Kidney glomerular epithelial cell (primary cell): ENCODE measurements at regions not wholly inside any gene's neighbourhood (a gene's known extent, or its start where the extent isn't known, plus 50 kb on each side); places are given as distances from the start of the nearest gene placed in this dataset.

Experiments used
- DNase-seq: peaks from one replicate; lab custom pipeline; 2025; lab: John Stamatoyannopoulos, UW

DNA sequence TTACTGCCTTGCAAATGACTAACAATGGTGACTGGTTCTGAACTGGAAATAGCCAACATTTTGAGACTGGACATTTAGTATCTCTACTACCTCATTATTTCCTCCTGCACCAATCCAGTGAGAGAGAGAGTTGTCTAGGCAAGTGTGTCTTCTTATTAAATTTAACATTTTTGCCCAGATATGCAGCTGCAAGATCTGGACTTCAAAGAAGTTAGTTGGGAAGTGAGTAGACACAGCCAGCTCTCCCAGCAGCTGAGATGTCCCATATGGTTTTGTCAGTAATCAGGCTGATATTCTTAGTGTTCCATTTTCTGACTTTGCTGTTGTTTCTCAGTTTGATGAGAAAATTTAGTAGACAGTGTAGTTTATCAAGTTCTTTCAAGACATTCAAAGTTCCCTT, 1778.8 kb upstream of the CDH6 start:
- DNase-seq, result no peak

GRCh38 chr5:29412979-29413378, 1780.5 kb upstream of the CDH6 start:
- no peak for DNase-seq

DNA sequence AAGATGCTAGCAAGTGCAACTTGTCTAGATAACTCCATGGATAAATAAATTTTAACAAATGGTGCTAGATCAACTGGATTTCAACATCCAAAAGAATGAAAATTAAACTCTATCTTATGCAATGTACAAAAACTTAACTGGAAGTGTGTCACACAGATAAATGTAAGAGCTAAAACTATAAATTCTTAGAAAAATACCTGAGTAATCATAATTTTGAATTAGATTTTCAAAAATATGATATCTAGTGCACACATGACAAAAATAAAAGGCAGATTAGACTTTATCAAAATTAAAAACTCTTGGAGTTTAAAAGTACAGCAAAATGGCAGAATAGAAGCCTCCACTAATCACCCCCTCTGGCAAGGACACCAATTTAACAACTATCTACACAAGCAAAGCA, 1791.2 kb upstream of the CDH6 start:
- DNase-seq, result no peak

DNA sequence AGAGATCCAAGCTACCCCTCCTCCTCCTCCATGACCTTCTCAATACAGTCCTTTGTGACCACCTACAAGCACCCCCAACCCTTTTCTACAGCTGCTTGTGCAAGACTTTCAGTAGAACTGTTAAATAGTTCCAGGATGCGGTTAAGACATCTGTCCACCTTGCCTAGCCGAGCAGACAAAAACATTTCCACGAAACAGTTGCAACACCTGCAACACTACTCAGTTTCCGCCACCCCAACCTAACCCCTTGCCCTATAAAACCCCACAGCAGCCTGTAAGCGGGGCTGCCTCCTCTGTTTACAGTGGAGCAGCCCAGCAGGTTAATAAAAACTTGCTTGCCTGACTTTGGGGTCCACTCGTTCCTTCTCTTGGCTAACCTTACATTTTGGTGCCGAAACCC, 1803.5 kb upstream of the CDH6 start:
- no peak for DNase-seq

- no peak for DNase-seq
These were observed 1806.1 kb upstream of the CDH6 start for GRCh38 chr5:29387384-29387783.

DNA sequence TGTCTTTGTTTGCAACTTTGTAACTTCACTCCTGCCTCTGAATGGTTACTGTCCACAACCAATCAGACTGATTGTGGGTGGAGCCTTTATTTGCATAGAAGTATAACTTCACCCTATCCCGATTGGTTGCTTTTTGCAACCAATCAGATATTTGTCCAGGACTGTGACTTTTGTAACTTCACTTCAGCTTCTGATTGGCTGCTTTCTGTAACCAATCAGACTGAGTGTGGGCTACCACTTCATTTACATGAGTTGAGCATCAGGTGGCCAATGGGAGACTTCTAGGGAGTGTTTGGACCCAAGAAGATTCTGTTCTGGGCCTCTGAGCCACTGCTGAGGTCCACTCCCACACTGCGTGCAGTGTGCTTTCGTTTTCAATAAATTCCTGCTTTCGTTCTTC, 1810.7 kb upstream of the CDH6 start:
- DNase-seq, result no peak

DNA sequence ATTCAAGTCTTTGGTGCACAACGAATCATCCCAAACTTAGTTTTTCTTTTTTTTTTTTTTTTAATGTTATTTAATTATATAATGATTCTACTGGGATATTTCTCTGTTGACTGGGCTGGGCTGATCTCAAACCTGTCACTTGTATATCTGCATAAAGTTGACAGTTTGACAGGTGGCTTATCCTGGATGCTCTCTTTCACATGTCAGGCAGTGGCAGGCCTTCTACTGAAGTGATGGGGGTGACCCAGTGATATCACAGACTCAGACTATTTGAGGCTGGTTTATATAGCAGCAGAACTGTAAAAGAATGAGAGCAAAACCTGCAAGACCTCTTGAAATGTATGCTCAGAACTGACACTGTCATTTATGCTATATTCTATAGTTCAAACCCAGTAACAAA, 1813.5 kb upstream of the CDH6 start:
- no peak for DNase-seq

- no peak for DNase-seq
These were observed 1813.9 kb upstream of the CDH6 start for GRCh38 chr5:29379619-29380018.

DNA sequence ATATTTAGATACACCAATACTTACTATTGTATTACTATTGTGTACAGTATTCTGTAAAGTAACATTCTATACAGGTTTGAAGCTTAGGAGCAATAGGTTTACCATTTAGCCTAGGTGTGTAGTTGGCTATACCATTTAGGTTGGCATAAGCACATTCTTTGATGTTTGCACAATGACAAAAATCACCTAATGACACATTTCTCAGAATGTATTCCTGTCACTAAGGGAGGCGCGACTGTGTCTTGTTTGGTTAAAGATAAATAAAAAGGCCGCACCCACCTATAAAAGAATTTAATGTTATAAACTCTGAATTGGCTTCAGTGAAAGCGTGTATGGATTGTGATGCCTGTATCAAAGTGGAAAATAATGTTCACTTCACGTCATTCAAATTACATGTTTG, 1815.4 kb upstream of the CDH6 start:
- no peak for DNase-seq

DNA sequence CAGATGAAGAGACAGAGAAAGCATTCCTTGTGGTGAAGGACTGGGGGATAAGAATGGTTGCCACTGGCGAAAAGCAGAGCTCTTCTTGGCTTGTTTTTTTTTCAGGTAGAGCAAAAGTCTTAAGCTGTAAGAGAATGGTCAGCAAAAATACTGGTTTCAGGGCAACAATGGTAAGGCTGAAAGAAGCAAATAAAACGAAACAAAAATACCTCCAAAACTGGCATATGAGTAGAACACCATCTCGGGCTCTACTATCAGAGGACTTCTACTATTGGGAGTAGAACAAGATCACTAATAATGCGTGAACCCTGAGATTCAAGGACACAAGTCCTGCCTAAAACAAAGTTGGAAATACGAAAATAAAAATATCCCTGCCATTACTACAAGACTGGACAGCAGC, 1823.2 kb upstream of the CDH6 start:
- no peak for DNase-seq

- DNase-seq, result no peak
These were observed 1826.2 kb upstream of the CDH6 start for GRCh38 chr5:29367176-29367833.

DNA sequence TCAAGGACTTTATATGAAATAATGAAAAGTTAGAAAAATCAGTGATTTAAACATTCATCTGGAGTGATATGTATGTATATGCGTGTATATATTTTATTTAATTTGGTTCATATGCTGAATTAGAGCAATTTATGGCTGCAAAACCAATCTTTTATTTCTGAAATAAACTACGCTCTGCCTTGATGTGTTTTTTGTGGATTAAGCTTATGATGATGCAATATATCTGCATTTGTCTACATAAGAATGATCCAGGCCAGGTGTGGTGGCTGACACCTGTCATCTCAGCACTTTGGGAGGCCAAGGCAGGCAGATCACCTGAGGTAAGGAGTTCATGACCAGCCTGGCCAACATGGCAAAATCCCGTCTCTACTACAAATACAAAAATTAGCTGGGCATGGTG, 1842.3 kb upstream of the CDH6 start:
- DNase-seq, result no peak

DNA sequence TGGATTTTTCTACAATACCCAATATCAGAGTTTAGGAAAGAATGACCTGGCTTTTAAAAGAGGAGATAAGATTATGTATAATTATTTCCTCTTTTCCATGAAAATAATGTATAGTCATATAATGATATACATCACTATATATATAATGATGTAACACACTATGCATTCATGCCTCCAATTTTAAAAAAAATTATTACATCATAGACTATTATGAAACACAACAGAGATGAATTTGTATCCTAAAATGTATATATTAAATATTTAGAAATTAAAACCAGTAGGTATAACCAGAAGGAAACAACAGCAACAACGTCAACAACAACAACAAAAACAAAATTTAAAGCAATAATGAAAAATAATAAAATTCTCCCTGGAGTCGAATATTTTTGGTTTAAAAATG, 1856.5 kb upstream of the CDH6 start:
- DNase-seq, result no peak

DNA sequence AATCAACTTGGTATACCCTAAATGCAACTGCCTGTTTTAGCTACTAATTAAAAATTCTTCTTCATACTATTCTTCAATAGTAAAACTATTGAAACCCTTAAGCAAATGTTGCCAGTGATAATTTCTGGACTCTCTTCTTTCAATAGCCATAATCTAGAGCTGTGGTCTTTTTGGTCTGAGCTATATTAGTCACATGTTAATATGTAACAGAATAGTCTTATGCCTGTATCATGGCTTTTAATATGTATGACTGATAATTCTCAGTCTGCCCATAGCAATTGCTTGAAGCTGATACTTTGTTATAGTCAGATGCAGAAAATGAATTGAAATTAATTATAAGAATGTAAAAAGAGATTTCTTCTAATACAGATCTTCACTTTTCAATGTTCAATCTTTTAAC, 1871.9 kb upstream of the CDH6 start:
- DNase-seq, result peak; percentile 25

DNA sequence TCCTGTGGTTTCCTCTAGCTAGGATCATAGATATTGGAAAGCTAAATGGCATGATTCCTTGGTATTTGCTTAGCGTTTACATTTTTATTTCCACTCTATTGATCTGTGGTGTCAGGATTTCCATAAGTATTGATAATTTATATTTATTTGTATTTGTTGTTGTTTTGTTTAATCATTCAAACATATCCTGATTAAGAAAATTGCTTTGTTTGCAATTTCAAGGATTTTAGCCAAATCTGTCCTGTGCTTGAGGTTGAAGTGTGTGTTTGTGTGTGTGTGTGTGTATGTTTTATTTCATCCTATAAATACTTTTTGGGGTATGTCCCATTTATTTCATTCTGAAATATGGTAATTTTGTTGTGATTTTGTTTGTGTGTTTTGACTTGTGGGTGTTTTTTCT, 1884.1 kb upstream of the CDH6 start:
- DNase-seq, result no peak

DNA sequence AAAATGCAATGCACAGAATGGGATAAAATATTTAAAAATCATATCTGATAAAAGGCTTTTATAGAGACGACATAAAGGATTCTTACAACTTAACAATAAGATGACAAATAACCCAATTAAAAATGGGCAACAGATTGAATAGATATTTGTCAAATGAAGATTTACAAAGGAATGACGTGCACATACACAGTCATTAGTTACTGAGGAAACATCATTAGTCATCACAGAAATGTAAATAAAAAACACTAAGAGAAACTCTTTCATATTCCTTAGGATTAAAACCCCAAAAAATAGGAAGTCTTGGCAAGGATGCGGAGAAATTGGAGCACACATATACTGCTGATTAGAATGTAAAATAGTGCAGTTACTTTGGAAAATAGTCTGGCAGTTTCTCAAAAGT, 1886.0 kb upstream of the CDH6 start:
- DNase-seq, result no peak

DNA sequence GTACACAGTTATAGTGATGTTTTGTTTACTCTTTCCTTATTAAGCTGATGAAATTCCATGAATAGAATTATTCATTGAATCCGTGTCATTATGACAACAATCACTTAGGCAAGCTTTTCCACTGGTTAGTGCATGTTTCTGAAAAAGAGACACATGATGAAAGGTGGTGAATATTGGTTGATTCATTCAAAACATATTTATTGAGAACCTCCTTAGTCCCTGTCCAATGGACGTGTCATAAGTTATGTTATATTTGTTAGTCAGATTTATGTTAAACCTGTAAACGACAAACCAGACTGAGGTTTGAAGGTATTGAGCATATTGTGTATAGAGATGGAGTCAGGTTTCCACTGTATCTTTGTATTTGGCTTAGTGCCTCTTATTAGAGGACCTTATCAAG, 1888.9 kb upstream of the CDH6 start:
- no peak for DNase-seq

- no peak for DNase-seq
These were observed 1896.9 kb upstream of the CDH6 start for GRCh38 chr5:29296548-29296947.

DNA sequence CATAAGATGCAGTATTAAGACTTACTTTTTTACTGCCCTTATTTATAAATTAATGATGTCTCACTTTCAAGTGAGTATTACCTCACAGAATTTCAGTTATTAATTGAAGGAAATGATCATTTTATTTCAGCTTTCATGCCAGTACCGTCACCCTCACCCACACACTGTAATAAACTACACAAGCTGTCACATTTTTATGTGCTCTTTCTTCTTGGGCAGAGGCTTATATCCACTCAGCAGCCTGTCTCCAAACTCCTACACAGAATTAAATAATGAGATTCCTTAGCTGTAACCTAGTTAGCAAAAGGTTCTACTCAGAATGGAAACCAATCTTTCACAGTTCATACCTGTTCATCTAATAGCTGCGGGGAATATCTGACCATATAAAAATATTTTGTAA, 1915.8 kb upstream of the CDH6 start:
- DNase-seq, result no peak

GRCh38 chr5:29276371-29276770, 1917.1 kb upstream of the CDH6 start:
- DNase-seq, result no peak

DNA sequence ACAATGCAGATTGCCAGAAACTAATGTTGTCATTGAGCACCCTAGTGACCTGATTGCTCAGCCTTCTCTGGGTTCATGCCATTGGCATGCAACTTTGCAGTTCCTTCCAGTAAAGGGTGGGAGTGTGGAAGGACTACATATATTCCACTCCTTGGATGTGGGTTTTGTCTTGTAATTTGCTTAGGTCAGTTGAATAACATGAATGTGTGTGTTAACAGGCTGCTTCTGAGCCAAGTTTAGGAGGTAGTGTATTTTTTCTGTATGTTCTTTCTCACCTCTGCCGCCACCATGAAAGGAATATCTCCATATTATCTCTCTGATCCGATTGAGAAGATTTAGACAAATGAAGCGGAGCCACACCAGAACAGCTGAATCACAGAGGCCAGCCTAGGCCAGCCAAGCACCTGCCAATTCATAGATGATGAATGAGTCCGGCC, 1929.6 kb upstream of the CDH6 start:
- DNase-seq, result no peak

GRCh38 chr5:29262339-29263123, 1931.0 kb upstream of the CDH6 start:
- DNase-seq, result no peak

DNA sequence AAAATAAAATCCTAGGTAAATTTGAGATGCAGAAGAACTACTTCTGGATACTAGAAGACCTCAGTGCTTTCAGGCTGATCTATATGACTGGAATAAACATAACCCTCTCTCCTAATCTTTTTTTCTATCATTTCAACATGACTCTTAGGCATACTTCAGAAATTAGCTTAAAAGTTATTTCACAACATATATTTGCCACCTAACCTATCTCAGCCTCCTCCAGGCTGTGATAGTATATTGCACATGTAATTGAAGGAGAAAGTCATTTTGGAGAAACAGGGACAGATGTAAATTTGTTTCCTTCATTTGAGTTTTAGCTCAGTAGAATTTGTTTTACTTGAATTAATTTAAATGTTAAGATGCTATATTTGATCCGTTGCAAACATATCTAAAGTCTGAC, 1932.3 kb upstream of the CDH6 start:
- no peak for DNase-seq

DNA sequence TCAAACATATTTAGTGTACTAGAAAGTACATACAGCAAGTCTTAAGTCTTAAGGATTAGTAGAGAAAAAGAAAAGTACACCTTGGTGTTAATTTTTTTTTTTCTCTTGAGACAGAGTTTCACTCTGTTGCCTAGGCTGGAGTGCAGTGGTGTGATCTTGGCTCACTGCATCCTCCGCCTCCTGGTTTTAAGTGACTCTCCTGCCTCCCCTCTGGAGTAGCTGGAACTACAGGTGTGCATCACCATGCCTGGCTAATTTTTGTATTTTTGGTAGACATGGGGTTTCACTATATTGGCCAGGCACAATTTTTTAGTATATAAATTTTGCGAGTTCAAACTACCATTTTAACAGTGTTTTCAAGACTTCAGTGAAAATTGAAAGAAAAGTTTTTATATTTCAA, 1941.1 kb upstream of the CDH6 start:
- no peak for DNase-seq
